IPS-18a (cell line): ENCODE measurements at regions not wholly inside any gene's neighbourhood (a gene's known extent, or its start where the extent isn't known, plus 50 kb on each side); places are given as distances from the start of the nearest gene placed in this dataset.

Experiments
- H3K27ac ChIP-seq: one replicate; pipeline ENCODE4 v1.5.1; 2013; ENCODE audit warnings: low read length
- H3K27me3 ChIP-seq: one replicate; pipeline ENCODE4 v1.6.1; 2013; ENCODE audit warnings: mild to moderate bottlenecking, low read length; ENCODE audit not compliant: control insufficient read depth, insufficient read depth
- H3K36me3 ChIP-seq: one replicate; pipeline ENCODE4 v1.6.1; 2013; ENCODE audit warnings: low read depth, low read length; ENCODE audit not compliant: control insufficient read depth
- H3K4me1 ChIP-seq: one replicate; pipeline ENCODE4 v1.6.1; 2013; ENCODE audit warnings: low read depth, low read length; ENCODE audit not compliant: control insufficient read depth
- H3K4me3 ChIP-seq: one replicate; pipeline ENCODE4 v1.5.1; 2013; ENCODE audit warnings: low read length
- H3K9ac ChIP-seq: one replicate; pipeline ENCODE4 v1.6.1; 2013; ENCODE audit warnings: mild to moderate bottlenecking, low read length, moderate library complexity
- H3K9me3 ChIP-seq: one replicate; pipeline ENCODE4 v1.6.1; 2013; ENCODE audit warnings: low read depth, low read length; ENCODE audit not compliant: control insufficient read depth

DNA sequence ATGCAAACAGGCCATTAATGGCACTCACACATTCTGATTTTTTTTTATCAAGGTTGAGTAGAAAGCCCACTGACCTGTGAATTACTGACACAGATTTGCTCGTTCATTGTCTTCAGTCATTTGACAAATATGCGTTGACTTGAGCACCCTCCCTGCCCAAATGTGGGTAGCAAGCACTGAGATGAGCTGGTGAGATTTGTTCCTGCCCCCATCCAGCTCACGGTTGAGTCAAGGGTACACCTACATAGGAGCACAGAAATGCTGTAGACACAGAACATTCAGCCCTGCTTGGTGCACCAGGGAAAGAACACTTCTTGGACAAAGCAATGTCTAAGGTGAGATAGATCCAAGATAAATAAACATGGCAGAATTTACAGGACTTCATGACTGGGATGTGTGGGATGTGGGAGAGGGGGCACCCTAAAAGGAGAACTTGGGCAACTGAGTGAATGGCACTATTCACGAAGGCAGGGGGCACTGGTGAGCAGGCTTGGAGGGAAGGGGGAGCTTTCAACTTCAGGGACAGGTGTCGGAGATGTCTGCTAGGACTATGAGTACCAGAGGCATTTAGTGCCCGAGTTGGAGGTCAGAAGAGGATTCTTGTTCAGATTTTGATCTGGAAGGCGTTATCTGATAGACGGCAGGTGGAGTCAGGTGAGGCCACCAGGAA is 213.4 kb downstream of the VRK1 start:
- Histone ChIP-seq H3K4me1 (no peaks in the 10 kb centered on the region), H3K36me3 (no peaks in the 10 kb centered on the region), H3K4me3 (no peak overlapping the region), H3K9ac (no peak overlapping the region), H3K27ac (no peak overlapping the region), H3K27me3 (no peaks in the 10 kb centered on the region), H3K9me3 (no peaks in the 10 kb centered on the region)

DNA sequence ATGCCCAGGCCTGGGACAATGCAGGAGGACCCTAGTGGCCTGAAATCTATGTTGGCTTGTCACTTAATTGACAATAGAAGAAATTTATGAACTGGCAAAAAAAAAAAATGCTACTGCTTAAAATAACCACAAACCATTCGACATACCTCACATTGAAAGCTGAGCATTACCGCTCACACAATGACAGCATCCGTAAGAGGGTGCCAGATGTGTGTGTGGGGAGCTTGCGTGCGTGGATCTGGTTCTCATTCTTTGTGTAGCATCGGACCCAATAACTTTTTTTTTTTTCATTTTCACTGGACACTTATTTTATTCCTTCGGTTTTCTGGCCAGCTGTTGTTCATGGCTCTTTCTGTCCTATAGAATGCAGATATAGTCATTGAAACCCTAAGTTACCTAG is 216.7 kb downstream of the VRK1 start:
- H3K27me3 ChIP-seq: no peaks in the 10 kb centered on the region
- no peaks in the 10 kb centered on the region for H3K9me3 ChIP-seq
- no peaks in the 10 kb centered on the region for H3K36me3 ChIP-seq
- H3K9ac ChIP-seq: no peak overlapping the region
- no peaks in the 10 kb centered on the region for H3K4me1 ChIP-seq
- H3K4me3 ChIP-seq: no peak overlapping the region
- H3K27ac ChIP-seq: no peak overlapping the region

DNA sequence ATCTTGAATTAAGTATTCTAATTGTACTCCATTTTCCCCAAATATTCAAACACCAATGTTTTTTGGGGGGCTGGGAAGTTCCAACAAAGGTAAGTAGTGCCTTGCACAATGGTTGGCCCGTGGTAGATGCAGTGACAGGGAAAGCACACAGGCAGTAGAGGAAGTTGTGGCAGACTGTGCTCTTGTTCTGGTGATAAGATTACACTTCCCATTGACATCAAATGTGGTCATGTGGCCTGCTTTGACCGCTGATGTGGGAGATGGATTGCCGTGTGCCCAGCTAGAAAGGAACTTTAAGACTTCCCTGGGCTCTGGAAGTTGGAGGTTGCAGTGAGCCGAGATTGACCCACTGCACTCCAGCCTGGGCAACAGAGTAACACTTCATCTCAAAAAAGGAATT is 223.8 kb downstream of the VRK1 start:
- H3K36me3 ChIP-seq: no peaks in the 10 kb centered on the region

DNA sequence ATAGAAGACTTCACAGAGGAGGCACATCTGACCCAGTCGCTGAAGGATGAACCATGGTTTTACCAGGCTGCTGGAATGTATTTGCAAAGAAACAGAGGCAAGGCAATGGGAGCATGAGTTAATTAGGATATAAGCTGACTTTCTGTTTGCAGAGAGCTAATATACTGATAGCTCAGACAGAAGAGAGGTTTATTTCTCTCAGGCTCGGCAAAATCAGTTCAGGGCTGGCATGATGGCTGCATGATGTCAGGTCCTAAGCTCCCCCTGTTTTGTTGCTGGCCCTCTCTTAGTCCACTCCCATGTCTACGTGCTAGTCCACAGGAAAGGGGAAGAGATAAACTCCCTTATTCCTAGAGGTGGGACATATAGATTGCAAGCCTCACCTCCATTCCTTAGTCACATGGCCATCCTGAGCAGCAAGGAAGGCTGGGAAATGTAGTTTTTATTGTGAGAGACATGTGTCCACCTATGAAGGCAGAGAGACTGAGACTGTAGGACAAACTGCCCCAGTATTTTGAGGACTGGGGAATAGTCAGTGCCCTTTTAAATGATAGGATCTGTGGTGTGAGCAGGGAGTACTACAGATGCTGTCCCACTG is 224.5 kb downstream of the VRK1 start:
- Histone ChIP-seq H3K4me3 (no peak overlapping the region), H3K9me3 (no peaks in the 10 kb centered on the region), H3K4me1 (peaks cover 37% of the 10 kb centered on the region), H3K36me3 (no peaks in the 10 kb centered on the region), H3K27me3 (no peaks in the 10 kb centered on the region), H3K9ac (no peak overlapping the region), H3K27ac (no peak overlapping the region)

More for the DNA sequence above, 223.8 kb downstream of the VRK1 start:
- Histone ChIP-seq H3K4me1 (peaks cover 32% of the 10 kb centered on the region), H3K27me3 (no peaks in the 10 kb centered on the region), H3K4me3 (no peak overlapping the region), H3K9me3 (no peaks in the 10 kb centered on the region), H3K27ac (no peak overlapping the region), H3K9ac (no peak overlapping the region)

DNA sequence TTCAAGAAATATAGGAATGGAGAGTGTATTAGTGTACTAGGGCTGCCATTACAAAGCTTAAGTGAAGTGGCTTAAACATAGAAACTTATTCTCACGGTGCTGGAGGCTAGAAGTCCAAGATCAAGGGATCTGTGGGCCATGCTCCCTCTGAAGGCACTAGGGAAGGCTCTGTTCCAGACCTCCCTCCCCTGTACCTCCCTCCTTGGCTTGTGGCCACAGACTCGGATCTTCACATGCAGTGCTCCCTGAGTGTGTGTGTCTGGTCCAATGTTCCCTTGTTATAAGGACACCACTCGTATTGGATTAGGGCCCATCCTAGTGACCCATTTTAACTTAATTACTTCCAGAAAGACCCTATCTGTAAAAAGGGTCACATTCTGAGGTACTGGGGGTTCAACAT is 225.6 kb downstream of the VRK1 start:
- no peaks in the 10 kb centered on the region for H3K27me3 ChIP-seq
- H3K4me1 ChIP-seq: peaks cover 47% of the 10 kb centered on the region

DNA sequence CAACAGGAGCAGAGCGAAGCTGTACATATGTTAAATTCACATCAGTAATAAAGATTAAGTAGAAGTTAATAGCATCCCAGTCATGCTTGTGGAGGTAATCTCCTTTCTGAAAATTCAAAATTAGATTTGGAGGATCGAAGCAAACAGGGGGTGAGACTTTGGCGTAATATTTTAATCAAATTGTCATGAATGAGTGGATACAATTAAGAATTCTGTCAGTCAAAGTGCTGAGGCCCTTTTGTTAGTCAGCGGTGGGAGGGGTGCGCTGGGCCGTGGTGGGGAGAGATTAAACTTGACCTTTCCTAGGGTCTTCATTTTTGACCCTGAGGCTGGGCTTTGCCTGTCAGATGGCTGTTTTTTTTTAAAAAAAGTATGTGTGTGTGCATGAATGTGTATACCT is 226.7 kb downstream of the VRK1 start:
- no peaks in the 10 kb centered on the region for H3K36me3 ChIP-seq
- H3K4me1 ChIP-seq: peaks cover 51% of the 10 kb centered on the region
- no peaks in the 10 kb centered on the region for H3K27me3 ChIP-seq
- no peak overlapping the region for H3K9ac ChIP-seq
- H3K9me3 ChIP-seq: no peaks in the 10 kb centered on the region
- no peak overlapping the region for H3K4me3 ChIP-seq
- H3K27ac ChIP-seq: no peak overlapping the region

More for the DNA sequence above, 225.6 kb downstream of the VRK1 start:
- Histone ChIP-seq H3K36me3 (no peaks in the 10 kb centered on the region), H3K9ac (no peak overlapping the region), H3K4me3 (no peak overlapping the region), H3K9me3 (no peaks in the 10 kb centered on the region), H3K27ac (no peak overlapping the region)

DNA sequence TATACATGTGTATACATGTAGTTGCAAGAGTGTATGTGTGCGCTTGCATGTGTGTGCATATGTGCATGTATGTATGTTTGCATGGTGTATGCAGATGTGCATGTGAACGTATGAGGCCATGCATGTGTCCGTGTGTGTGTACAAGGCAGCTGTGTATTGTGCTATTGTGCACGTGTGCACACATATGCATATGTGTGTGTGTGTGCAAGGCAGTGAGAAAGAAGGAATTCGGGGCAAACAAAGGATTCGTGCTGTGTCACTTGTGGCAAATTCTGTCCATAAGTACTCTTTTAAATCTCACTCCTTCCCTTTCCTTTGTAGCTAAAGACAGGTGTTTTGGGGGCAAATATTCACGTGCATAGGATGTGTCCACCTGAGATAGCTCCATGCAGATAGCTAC is 227.1 kb downstream of the VRK1 start:
- H3K9ac ChIP-seq: no peak overlapping the region
- H3K27ac ChIP-seq: no peak overlapping the region
- no peaks in the 10 kb centered on the region for H3K9me3 ChIP-seq
- H3K27me3 ChIP-seq: no peaks in the 10 kb centered on the region
- H3K36me3 ChIP-seq: no peaks in the 10 kb centered on the region
- H3K4me3 ChIP-seq: no peak overlapping the region
- H3K4me1 ChIP-seq: peaks cover 51% of the 10 kb centered on the region

DNA sequence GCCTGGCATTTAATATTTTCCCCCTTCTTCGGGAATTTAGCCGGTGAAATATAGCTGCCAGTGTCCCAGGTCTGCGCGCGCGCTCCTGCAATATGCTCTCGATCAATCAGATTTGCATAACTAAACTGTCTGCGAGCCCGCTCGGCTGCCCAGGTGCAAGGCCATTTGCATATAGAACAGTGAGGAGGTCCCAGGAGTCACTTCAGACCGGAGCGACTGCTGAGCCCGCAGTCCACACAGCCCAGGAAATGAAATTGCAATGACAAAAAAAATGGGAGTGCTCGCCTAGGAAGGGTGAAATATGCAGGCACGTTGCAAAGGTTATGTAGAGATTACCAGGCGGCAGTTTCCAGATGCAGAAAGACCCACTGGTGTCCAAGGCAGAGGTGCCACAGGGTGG is 228.5 kb downstream of the VRK1 start:
- H3K27ac ChIP-seq: peak overlapping the region; percentile 63
- H3K27me3 ChIP-seq: no peaks in the 10 kb centered on the region
- H3K9me3 ChIP-seq: no peaks in the 10 kb centered on the region
- H3K4me1 ChIP-seq: peaks cover 51% of the 10 kb centered on the region
- peak overlapping the region; percentile 38 for H3K4me3 ChIP-seq
- no peak overlapping the region for H3K9ac ChIP-seq
- no peaks in the 10 kb centered on the region for H3K36me3 ChIP-seq

DNA sequence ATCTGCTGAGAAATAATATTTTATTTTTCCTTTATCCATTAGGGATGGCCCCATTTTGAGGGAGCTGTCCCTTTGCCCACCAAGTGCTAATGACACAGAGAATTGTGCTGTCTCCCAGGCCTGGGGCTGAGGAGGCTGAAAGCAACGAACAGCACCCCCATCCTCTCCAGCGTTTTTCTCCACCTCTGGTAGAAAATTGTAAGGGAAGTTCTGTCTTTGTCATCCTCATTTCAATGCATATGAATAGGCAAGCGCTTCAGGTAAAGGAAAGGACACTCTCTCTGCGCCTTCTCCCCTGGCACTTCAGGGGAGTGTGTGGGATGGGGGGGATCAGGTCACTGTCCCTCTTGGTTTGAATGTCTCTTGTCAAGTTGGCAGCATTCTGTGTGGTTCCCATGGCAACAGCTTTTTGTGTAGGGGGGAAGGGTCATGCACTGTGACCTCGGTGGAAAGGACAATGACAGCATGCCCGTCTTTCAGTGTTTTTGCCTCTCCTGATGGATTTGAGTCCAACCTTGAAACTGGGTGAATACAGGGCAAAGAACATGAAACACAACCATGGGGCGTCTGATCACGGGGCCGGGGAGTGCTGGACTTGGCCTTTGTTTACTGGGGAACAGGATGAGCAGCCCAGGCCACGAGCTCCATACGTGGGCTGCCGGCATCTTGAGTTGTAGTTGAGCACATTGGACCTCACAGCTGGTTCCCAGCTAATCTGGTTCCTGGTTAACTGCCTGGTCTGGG is 230.2 kb downstream of the VRK1 start:
- Histone ChIP-seq H3K9me3 (no peaks in the 10 kb centered on the region), H3K9ac (no peak overlapping the region), H3K27ac (no peak overlapping the region), H3K4me1 (peaks cover 48% of the 10 kb centered on the region), H3K27me3 (peaks cover 9% of the 10 kb centered on the region), H3K4me3 (no peak overlapping the region), H3K36me3 (no peaks in the 10 kb centered on the region)

DNA sequence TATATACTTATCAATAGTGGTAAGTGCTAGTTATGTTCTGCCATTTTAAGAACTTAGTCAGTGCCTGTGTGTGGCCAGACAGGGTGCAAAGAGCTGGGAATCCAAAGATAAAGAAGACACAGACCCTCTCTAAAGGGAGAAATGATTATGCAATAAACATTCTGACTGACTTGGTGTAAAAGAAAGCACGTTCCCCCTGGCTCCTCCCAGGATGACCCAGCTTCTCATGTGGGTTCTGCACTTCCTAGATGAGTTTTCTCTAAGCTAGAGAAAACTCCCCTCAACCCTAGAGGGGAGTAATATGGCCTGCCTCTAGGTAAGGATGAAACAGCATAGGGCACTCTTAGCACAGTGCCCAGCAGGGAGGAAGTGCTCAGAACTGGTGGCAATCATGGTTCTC is 231.2 kb downstream of the VRK1 start:
- Histone ChIP-seq H3K27ac (no peak overlapping the region), H3K9ac (no peak overlapping the region), H3K9me3 (no peaks in the 10 kb centered on the region), H3K27me3 (peaks cover 19% of the 10 kb centered on the region), H3K4me3 (no peak overlapping the region), H3K4me1 (peaks cover 43% of the 10 kb centered on the region), H3K36me3 (no peaks in the 10 kb centered on the region)

DNA sequence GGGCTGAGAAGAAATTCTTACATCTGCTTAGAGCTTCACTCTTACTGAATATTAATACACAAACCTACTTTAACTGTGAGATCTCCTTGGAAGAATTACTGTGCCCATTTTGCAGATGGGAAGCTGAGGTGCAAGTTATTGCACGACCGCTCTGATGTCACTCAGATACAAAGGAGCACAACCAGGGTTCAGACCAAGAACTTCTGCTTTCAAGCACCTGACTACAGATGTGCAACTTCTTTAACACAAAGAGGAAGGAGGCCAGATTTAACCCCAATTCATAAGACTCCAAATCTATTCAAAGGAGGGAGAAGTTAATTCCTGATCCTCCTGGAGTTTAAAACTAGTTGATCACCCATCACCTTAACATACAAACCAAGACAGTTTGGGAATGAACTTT is 232.6 kb downstream of the VRK1 start:
- H3K4me3 ChIP-seq: no peak overlapping the region
- H3K27ac ChIP-seq: no peak overlapping the region
- peaks cover 30% of the 10 kb centered on the region for H3K4me1 ChIP-seq
- H3K9ac ChIP-seq: no peak overlapping the region
- peaks cover 33% of the 10 kb centered on the region for H3K27me3 ChIP-seq
- no peaks in the 10 kb centered on the region for H3K36me3 ChIP-seq
- no peaks in the 10 kb centered on the region for H3K9me3 ChIP-seq
